Sigmoid colon (tissue), 6 donors: ENCODE measurements at regions not wholly inside any gene's neighbourhood (a gene's known extent, or its start where the extent isn't known, plus 50 kb on each side); places are given as distances from the start of the nearest gene placed in this dataset.
A peak's percentile ranks its signal among the peaks of the same experiment; 100 is the strongest.
"Not testable (repeated sequence)": the region's sequence is repeated elsewhere in the genome, so short reads cannot be mapped to it uniquely, and the experiment has no call there.

ENCODE experiments used
- DNase-seq: peaks from one replicate; pipeline ENCODE4 v3.0.0-alpha.2; 2019
- H3K27ac ChIP-seq, 4 donors: fragments of 200-600 bp; sonication (generic); one replicate each; pipeline ENCODE4 v1.5.1; 2016 to 2019; ENCODE audit warnings: mild to moderate bottlenecking in 1 of 4
- H3K27me3 ChIP-seq, 3 donors: fragments of 200-600 bp; sonication (generic); one replicate each; pipeline ENCODE4 v1.5.1; 2019; ENCODE audit warnings: mild to moderate bottlenecking in 1 of 3
- H3K36me3 ChIP-seq, 4 donors: fragments of 200-600 bp; sonication (generic); one replicate each; pipeline ENCODE4 v1.5.1; 2016 to 2019
- H3K4me1 ChIP-seq, 4 donors: fragments of 200-600 bp; sonication (generic); one replicate each; pipeline ENCODE4 v1.5.1; 2017 to 2019
- H3K4me3 ChIP-seq, 4 donors: fragments of 200-600 bp; sonication (generic); one replicate each; pipeline ENCODE4 v1.5.1; 2017 to 2019; ENCODE audit warnings: mild to moderate bottlenecking in 2 of 4, moderate library complexity in 1 of 4
- H3K9me3 ChIP-seq, 4 donors: fragments of 200-600 bp in 3 of 4; sonication (generic) in 3 of 4; one replicate each; pipeline versions ENCODE4 v1.5.1 to v1.6.1; 2013 to 2019
- EP300 ChIP-seq, 4 donors: sonication (generic); formaldehyde crosslinking; IDR thresholded peaks; one replicate each; pipeline ENCODE4 v1.6.1; 2017; ENCODE audit warnings: antibody characterized with exemption in 4 of 4
- POLR2A ChIP-seq, 2 donors: fragments of 450-650 bp; IDR thresholded peaks; one replicate each; pipeline ENCODE4 v1.6.1; 2016; ENCODE audit warnings: antibody characterized with exemption in 2 of 2, mild to moderate bottlenecking in 2 of 2, moderate library complexity in 2 of 2
- POLR2AphosphoS5 ChIP-seq, 4 donors: sonication (generic); formaldehyde crosslinking; IDR thresholded peaks; one replicate each; pipeline ENCODE4 v1.6.1; 2017; ENCODE audit warnings: antibody characterized with exemption in 4 of 4
- WGBS, 2 donors: extraction: QIAGEN DNeasy Blood & Tissue Kit; methylation state at CpG; one replicate each; pipeline ENCODE4 v1.1.7; 2013; 5-methylcytosine and 5-hydroxymethylcytosine counted together
- intact Hi-C: fragments of 100-400 bp; cut with DNase I; formaldehyde crosslinking; loops from one replicate; pipeline ENCODE4 v1.15.1; 2023
- TF ChIP-seq, protein P1 (sequence below), 4 experiments: fragments of 450-650 bp in 3 of 4; fragments of 200-600 bp in 1 of 4; IDR thresholded peaks; one replicate each; pipeline ENCODE4 v1.5.1; 2016 to 2019; ENCODE audit warnings: antibody characterized with exemption in 4 of 4, mild to moderate bottlenecking in 3 of 4, moderate library complexity in 2 of 4
- donor health status: healthy with polysubstance abuse.
- donor health status: healthy.

GRCh38 chr7:149599636-149600206 lies 102.1 kb upstream of the ZNF746 start:
- no peaks in the 10 kb centered on the region for H3K4me1 ChIP-seq
- H3K27ac ChIP-seq, result no peak overlapping the region
- DNase-seq, result no peak
- TF ChIP-seq POLR2A (IDR thresholded peaks at IDR 0.05), result no peak
- TF ChIP-seq POLR2AphosphoS5 (IDR thresholded peaks at IDR 0.05), result no peak
- H3K27me3 ChIP-seq, result no peaks in the 10 kb centered on the region
- intact Hi-C loops, result no loop called here
- no peak overlapping the region for H3K4me3 ChIP-seq
- no peaks in the 10 kb centered on the region for H3K9me3 ChIP-seq
- H3K36me3 ChIP-seq, result peaks cover 0 to 80% (median 25%) of the 10 kb centered on the region in 4 donors
- WGBS, 2 donors, result 64 to 74% methylated on average over 7 of the region's 7 CpGs

DNA sequence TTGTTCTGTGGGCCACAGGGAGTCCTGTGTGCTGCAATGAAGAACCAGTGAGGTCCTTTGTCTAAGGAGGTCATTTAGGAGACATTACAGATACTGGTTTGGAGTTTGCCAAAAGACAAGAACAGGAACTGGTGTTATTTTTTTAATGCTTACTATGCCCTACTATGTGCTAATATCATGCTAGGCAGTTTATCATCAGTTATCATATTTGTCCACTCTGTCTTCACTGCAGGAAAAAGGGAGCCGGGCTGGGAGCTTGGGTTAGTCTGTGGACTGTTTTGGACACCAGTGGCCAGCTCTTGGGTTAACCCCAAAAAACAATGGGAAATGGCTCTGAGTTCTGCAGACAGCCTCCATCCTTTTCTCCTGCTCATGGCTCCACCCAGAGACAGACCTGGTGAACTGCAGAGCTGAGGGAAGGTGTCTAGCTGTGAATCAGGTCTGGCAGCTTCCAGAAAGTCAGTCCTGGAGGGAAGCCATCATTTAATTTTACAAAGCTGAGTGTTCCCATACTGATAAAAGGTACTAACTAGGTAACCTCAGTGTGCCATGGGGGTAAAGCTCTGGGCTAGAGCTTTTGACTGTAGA lies 101.2 kb upstream of the ZNF746 start:
- Histone ChIP-seq H3K9me3 (no peaks in the 10 kb centered on the region), H3K27me3 (no peaks in the 10 kb centered on the region), H3K4me3 (no peak overlapping the region), H3K36me3 (peaks cover 0 to 71% (median 25%) of the 10 kb centered on the region in 4 donors), H3K4me1 (no peaks in the 10 kb centered on the region), H3K27ac (no peak overlapping the region)
- TF ChIP-seq, protein P1, sequence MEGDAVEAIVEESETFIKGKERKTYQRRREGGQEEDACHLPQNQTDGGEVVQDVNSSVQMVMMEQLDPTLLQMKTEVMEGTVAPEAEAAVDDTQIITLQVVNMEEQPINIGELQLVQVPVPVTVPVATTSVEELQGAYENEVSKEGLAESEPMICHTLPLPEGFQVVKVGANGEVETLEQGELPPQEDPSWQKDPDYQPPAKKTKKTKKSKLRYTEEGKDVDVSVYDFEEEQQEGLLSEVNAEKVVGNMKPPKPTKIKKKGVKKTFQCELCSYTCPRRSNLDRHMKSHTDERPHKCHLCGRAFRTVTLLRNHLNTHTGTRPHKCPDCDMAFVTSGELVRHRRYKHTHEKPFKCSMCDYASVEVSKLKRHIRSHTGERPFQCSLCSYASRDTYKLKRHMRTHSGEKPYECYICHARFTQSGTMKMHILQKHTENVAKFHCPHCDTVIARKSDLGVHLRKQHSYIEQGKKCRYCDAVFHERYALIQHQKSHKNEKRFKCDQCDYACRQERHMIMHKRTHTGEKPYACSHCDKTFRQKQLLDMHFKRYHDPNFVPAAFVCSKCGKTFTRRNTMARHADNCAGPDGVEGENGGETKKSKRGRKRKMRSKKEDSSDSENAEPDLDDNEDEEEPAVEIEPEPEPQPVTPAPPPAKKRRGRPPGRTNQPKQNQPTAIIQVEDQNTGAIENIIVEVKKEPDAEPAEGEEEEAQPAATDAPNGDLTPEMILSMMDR (IDR thresholded peaks at IDR 0.05), result peak in 1 of 4 experiments; percentile 6
- no peak for TF ChIP-seq POLR2A (IDR thresholded peaks at IDR 0.05)
- intact Hi-C loops, result no loop called here
- no peak for DNase-seq
- 84 to 100% methylated on average over 1 of the region's 1 CpG for WGBS, 2 donors

GRCh38 chr7:149597789-149598188 lies 100.2 kb upstream of the ZNF746 start:
- H3K27me3 ChIP-seq, DNase-seq, intact Hi-C loops, H3K4me1 ChIP-seq, H3K4me3 ChIP-seq, H3K9me3 ChIP-seq, H3K27ac ChIP-seq: not testable (repeated sequence)
- peaks cover 0 to 70% (median 26%) of the 10 kb centered on the region in 4 donors for H3K36me3 ChIP-seq
- WGBS, 2 donors, result 97 to 99% methylated on average over 2 of the region's 2 CpGs

DNA sequence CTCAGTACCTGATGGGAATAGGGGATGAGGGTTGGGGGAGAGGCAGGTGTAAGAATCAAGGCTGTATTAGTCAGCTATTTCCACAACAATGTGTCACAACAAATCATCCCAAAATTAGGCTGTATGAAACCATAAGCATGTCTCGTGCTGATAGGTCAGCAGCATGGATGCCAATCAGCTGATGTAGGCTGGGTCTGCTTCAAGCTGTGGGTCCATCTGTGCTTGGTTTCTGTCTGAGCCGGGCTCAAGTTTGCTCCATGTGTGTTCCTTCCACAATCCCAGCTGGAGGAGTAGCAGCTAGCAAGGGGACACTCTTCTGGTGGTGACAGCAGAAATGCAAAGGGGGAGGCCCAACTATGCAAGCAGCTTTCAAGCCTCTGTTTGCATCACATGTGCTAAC lies 97.9 kb upstream of the ZNF746 start:
- Histone ChIP-seq H3K36me3 (peaks cover 0 to 66% (median 16%) of the 10 kb centered on the region in 4 donors), H3K4me1 (no peaks in the 10 kb centered on the region), H3K9me3 (no peaks in the 10 kb centered on the region), H3K27ac (no peak overlapping the region), H3K27me3 (no peaks in the 10 kb centered on the region), H3K4me3 (no peak overlapping the region)
- WGBS, 2 donors, result 94% methylated on average over 2 of the region's 2 CpGs
- intact Hi-C loops, result no loop called here
- TF ChIP-seq POLR2AphosphoS5 (IDR thresholded peaks at IDR 0.05) (no peak), EP300 (IDR thresholded peaks at IDR 0.05) (no peak), POLR2A (IDR thresholded peaks at IDR 0.05) (no peak)
- TF ChIP-seq, protein P1 (IDR thresholded peaks at IDR 0.05), result no peak
- no peak for DNase-seq

GRCh38 chr7:149595078-149595477 lies 97.5 kb upstream of the ZNF746 start:
- TF ChIP-seq EP300 (IDR thresholded peaks at IDR 0.05) (no peak), POLR2A (IDR thresholded peaks at IDR 0.05) (no peak), POLR2AphosphoS5 (IDR thresholded peaks at IDR 0.05) (no peak)
- TF ChIP-seq, protein P1 (IDR thresholded peaks at IDR 0.05), result no peak
- H3K4me1 ChIP-seq, result no peaks in the 10 kb centered on the region
- H3K36me3 ChIP-seq, result peaks cover 0 to 68% (median 16%) of the 10 kb centered on the region in 4 donors
- WGBS, 2 donors, result 96% methylated on average over 4 of the region's 4 CpGs
- H3K27me3 ChIP-seq, result no peaks in the 10 kb centered on the region
- DNase-seq, result no peak
- H3K9me3 ChIP-seq, result no peaks in the 10 kb centered on the region
- intact Hi-C loops, result no loop called here
- no peak overlapping the region for H3K4me3 ChIP-seq
- no peak overlapping the region for H3K27ac ChIP-seq

DNA sequence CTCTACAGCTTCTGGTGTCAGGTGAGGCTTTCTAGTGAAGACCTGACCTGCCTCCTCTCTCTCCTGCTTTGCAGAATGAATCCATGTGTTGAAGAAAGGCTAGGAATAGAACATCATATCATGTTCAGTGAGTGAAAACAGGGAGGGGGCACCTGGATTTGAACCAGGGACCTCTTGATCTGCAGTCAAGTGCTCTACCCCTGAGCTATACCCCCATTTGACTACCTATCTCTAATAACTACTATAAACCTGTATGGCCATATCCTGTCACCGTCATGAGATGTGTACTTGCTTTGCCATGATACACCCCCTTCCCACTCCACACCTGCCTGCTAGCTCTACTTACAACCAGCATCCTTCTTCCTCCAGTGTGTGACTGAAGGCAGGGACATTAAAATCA lies 91.3 kb upstream of the ZNF746 start:
- Histone ChIP-seq H3K27ac (no peak overlapping the region), H3K4me1 (no peaks in the 10 kb centered on the region), H3K9me3 (no peaks in the 10 kb centered on the region), H3K36me3 (peaks cover 0 to 87% (median 24%) of the 10 kb centered on the region in 4 donors), H3K4me3 (no peak overlapping the region), H3K27me3 (no peaks in the 10 kb centered on the region)
- WGBS, 2 donors, result 97% methylated on average over 1 of the region's 1 CpG
- TF ChIP-seq POLR2AphosphoS5 (IDR thresholded peaks at IDR 0.05) (no peak), EP300 (IDR thresholded peaks at IDR 0.05) (no peak), POLR2A (IDR thresholded peaks at IDR 0.05) (no peak)
- TF ChIP-seq, protein P1 (IDR thresholded peaks at IDR 0.05), result no peak
- no peak for DNase-seq
- intact Hi-C loops, result no loop called here
